OCI-LY7 (cell line): ENCODE measurements at regions not wholly inside any gene's neighbourhood (a gene's known extent, or its start where the extent isn't known, plus 50 kb on each side); places are given as distances from the start of the nearest gene placed in this dataset.

ENCODE experiments used
- CTCF ChIP-seq: fragments of 200-600 bp; sonication (generic); conservative IDR thresholded peaks from 2 replicates; pipeline ENCODE4 v1.5.1; 2014; ENCODE audit warnings: mild to moderate bottlenecking, antibody characterized with exemption, low read length, moderate library complexity, mixed read lengths
- EZH2phosphoT487 ChIP-seq: fragments of 200-600 bp; sonication (generic); IDR thresholded peaks from 2 replicates; pipeline ENCODE4 v1.6.1; 2018; ENCODE audit warnings: low read depth, borderline replicate concordance, mild to moderate bottlenecking, mixed run types, antibody characterized with exemption, low read length, moderate library complexity, mixed read lengths

GRCh38 chr5:74956278-74956677 is 90.1 kb upstream of the FAM169A start:
- TF ChIP-seq CTCF (no peak), EZH2phosphoT487 (no peak)
